Fibroblast of villous mesenchyme (primary cell): ENCODE measurements at regions not wholly inside any gene's neighbourhood (a gene's known extent, or its start where the extent isn't known, plus 50 kb on each side); places are given as distances from the start of the nearest gene placed in this dataset.

Source experiments
- DNase-seq: peaks from one replicate; pipeline ENCODE4 v3.0.0-alpha.2; 2010; ENCODE audit warnings: low read depth
- H3K4me3 ChIP-seq: 2 replicates; pipeline ENCODE4 v1.5.1; 2011; ENCODE audit warnings: low read depth, mild to moderate bottlenecking, low read length
- CTCF ChIP-seq: IDR thresholded peaks from 2 replicates; pipeline ENCODE4 v1.5.1; 2012; ENCODE audit warnings: low read depth, mild to moderate bottlenecking, low read length; ENCODE audit not compliant: insufficient read depth

GRCh38 chr4:84031401-84031800, 467.7 kb downstream of the NKX6-1 start:
- H3K4me3 ChIP-seq, result no peak overlapping the region
- TF ChIP-seq CTCF, result no peak
- DNase-seq, result no peak

- H3K4me3 ChIP-seq, result no peak overlapping the region
- no peak for TF ChIP-seq CTCF
- no peak for DNase-seq
Observed at GRCh38 chr4:84028340-84028739, 470.8 kb downstream of the NKX6-1 start.

GRCh38 chr4:84024405-84024804, 474.7 kb downstream of the NKX6-1 start:
- TF ChIP-seq CTCF, result no peak
- H3K4me3 ChIP-seq, result no peak overlapping the region
- no peak for DNase-seq

GRCh38 chr4:84022564-84022963, 476.5 kb downstream of the NKX6-1 start:
- no peak overlapping the region for H3K4me3 ChIP-seq
- no peak for DNase-seq
- TF ChIP-seq CTCF, result no peak

GRCh38 chr4:84019626-84020025, 479.5 kb downstream of the NKX6-1 start:
- DNase-seq, result no peak
- no peak overlapping the region for H3K4me3 ChIP-seq
- no peak for TF ChIP-seq CTCF

- no peak for DNase-seq
- no peak for TF ChIP-seq CTCF
- no peak overlapping the region for H3K4me3 ChIP-seq
Observed at GRCh38 chr4:84003046-84003445, 467.1 kb downstream of the GPAT3 start.

- DNase-seq, result no peak
- no peak for TF ChIP-seq CTCF
- H3K4me3 ChIP-seq, result no peak overlapping the region
Observed at GRCh38 chr4:84001876-84002569, 466.1 kb downstream of the GPAT3 start.
